GM19372 (cell line): ENCODE measurements at regions not wholly inside any gene's neighbourhood (a gene's known extent, or its start where the extent isn't known, plus 50 kb on each side); places are given as distances from the start of the nearest gene placed in this dataset.
"Not testable (repeated sequence)": the region's sequence is repeated elsewhere in the genome, so short reads cannot be mapped to it uniquely, and the experiment has no call there.

Source experiments
- ATAC-seq: cut with Tn5 transposase; IDR thresholded peaks from one replicate; pipeline ENCODE4 v1.9.1; 2021; ENCODE audit warnings: mild to moderate bottlenecking, low read depth, moderate library complexity; ENCODE audit not compliant: unreplicated experiment

- ATAC-seq: no peak
Measured at GRCh38 chr6:170221052-170221752, 69.7 kb downstream of the DLL1 start.

GRCh38 chr6:170213637-170214018 is 77.2 kb downstream of the DLL1 start:
- ATAC-seq: not testable (repeated sequence)

- ATAC-seq: no peak
Measured at GRCh38 chr6:170212956-170213636, 77.8 kb downstream of the DLL1 start.

- ATAC-seq: no peak
Measured at GRCh38 chr6:170212051-170212756, 78.7 kb downstream of the DLL1 start.

DNA sequence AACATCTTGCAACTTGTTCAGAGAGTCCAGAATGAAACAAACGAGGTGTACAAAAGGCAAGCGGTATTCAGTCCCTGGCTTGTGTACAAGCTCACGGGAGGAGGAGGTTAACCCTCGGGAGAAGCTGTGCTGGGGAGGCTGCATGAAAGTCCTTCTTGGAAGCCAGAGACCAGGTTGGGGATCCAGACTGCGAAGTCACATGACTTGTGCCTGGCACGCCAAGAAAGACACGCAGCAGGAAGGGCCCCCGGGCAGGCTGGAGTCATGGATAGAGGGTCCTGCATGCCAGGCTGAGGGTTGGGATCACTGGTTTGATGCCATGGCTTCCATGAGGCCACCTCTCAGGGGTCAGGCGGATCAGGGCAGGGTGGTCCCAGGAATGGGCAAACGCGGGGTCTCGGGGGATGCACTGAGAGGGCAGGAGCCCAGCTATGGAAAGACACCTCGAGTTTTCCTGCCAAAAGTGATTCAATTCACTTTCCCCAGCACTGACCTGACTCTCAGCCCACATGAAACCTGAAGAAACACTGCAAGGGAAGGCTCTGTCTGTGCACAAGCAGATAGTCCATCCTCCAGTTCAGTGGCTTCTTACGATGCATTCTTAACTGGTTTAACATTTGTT is 79.4 kb downstream of the DLL1 start:
- no peak for ATAC-seq

- no peak for ATAC-seq
Measured at GRCh38 chr6:170210651-170211403, 80.1 kb downstream of the DLL1 start.

GRCh38 chr6:170210026-170210390 is 80.9 kb downstream of the DLL1 start:
- ATAC-seq: no peak

DNA sequence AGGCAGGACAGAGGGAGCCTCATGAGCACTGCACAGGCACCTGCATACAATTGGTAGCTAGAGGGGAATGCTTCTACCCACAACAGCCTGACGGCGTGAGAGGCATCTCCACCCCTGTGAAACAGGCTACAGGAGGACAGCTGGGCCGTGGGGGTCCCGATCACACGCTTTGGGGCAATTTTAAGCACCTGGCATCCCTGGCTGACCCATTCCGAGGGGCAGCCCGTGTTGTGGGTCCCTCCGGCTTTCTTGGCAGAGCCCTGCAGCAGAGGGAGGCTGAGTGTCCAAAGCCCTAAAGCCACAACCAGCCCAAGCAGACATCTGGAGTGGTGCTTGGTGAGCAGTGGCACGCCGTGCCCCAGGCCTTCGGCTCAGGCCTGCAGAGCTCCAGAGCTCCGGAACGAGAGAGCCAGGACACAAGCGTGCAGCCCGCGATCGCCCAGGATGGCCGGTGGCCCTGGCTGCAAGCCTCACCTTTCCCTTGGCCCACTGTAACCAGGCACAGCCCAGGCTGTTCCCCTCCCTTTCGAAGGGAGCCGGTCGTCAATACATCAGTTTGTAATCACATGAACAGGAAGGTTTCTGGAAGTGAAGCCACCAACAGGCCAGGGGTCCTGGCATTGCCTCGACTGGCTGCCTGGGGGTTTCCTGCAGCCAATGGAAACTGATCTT is 81.4 kb downstream of the DLL1 start:
- no peak for ATAC-seq

- ATAC-seq: no peak
Measured at GRCh38 chr6:170208651-170209353, 82.1 kb downstream of the DLL1 start.

- ATAC-seq: no peak
Measured at GRCh38 chr6:170208182-170208601, 82.7 kb downstream of the DLL1 start.

DNA sequence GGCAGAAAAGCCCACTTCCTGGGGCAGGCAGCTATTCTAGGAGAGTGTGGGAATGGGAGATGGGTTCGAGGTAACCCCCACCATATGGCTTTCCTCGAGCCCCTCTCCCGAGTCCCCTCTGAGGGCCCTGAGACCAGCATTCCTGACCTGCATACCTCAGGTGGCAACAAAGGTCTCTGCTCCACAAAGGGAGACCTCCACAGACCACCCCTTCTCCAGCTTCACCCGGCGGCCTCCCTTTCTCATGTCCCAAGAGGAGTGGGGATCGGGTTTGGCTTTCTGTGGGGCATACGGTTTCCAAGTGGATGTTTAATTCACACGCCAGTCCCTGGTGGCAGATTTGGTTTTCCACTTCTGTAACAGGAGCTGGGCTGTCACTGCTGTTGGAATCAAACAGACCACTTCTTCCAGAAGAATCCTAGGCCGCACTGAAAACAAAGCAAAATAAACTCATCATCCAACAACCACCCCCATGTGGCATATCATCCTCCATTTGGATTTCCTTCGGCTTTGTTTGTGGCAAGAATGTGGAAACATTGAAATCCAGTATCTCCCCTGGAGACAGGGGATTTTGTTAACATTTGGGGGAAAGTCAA is 83.2 kb downstream of the DLL1 start:
- ATAC-seq: no peak

DNA sequence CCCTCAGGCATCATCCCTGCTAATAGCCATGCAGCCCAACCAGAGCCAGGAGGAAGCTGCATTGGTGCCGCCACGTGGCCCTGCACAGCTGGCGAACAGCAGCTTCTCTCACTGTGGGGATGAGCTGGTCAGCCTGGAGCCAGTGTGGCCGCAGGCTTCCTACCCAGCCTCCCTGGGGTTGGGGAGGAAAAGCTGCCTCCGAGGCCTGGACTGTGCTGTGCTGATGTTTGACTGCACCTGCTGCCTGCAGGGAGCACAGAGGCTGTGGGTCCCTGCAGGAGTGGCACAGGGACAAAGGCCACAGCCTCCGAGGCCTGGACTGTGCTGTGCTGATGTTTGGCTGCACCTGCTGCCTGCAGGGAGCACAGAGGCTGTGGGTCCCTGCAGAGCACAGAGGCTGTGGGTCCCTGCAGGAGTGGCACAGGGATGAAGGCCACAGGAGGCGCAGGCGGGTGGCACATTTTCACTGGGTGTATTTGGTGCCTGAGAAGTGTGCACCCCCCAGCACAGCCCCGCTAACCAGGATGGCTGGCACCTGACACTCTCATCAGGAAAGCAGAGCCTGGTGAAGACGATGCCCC is 83.9 kb downstream of the DLL1 start:
- ATAC-seq: no peak

- ATAC-seq: no peak
Measured at GRCh38 chr6:170206317-170206621, 84.6 kb downstream of the DLL1 start.

DNA sequence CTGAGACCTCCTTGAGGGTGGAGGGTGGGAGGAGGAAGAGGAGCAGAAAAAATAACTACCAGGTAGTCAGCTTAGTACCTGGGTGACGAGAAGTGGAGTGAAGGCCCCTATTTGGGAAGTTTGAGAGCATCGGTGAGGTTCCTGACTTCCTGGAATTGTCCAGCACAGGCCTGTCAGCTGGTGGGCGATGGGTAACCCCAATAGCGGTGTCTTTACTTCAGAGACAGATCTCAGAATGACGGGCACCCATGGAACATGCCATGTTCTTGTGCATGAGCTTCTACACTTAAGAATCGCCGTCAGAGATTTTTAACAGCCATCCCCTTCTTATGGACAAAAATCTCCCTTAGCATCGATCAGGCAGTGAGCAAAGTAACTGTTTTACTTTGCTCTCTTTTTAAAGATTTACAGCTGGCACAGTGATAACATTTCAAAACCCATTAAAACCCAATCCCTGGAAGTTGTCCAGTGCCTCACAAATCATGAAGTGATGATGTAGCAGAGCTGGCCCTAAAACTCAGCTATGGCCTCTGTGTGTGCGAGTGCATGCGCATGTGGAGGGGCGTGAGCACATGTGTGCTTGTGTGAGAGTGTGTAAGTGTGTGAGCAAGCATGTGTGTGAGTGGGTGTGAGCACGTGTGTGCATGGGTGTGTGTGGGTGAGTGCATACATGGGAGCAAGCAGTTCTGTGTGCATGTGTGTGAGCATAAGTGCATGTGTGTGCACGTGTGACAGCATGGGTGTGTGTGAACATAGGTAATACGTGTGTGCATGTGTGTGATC is 85.2 kb downstream of the DLL1 start:
- no peak for ATAC-seq

- no peak for ATAC-seq
Measured at GRCh38 chr6:170205126-170205525, 85.8 kb downstream of the DLL1 start.

DNA sequence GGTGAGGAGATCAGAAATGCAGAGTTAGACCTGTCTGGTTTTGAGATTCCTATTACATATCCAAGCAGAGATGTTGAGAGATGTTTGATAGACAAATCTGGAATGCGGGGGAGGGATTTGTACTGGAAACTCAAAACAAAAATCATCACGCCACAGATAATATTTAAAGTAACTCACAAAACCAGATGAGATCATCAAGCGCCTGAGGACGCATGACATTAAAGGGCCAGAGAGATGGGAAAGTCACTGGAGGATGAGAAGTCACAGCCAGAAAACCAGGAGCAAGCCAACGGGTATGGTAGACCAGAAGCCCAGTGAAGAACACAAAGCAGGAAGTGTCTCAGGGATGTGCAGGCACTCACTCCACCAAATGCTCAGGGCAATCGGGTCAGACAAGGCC is 87.7 kb downstream of the DLL1 start:
- ATAC-seq: no peak

DNA sequence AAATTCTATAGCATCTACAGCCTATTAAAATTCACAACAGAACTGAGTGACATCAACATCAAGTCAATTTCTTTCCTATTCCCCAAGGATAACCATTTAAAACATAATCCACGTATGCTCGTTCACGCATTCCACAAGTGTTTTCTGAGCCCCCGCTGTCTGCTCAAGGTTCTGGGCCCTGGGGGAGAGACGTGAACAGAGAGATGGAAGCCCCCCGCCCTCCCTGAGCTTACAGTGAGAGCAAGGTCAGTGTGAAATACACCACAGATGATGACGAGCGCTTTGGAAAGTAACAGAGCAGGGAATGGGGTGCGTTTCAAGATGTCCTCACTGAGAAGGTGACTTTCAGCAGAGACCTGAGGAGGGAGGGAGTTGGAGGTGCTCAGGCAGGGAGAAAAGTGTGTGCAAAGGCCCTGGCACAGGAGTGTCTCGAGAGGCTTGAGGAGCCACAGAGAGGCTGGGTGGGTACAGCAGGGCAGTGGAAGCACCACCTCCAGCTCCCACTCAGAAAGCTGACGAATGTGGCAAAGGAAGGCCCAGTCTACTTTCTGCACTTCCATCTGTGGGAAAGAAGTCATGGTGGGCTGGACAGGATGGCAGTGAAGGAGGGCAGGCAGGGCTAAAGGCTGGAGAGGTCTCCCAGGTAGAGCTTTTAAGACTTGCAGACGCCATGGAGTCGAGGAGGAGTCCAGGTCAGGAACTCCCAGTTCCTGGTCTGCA is 88.3 kb downstream of the DLL1 start:
- no peak for ATAC-seq
